ENCODE measurements at regions not wholly inside any gene's neighbourhood (a gene's known extent, or its start where the extent isn't known, plus 50 kb on each side); places are given as distances from the start of the nearest gene placed in this dataset.

DNA sequence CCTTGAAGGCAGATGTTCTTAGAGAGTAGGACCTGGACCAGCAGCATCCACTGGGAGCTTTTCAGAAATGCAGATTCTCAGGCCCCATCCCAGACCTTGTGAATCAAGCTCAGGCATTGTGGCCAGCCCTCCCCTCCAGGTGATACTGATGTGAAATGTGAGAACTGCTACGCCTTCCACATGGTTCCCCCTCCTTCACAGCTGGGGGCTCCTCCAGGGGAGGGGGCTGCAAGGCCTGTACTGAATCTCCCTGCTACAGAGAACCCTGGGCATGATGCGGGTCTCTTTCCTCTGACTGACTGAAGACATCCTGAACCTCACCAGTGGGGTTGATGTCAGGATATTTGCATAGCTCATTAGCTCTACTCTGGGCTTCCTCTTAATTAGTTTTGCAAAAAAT lies 141.8 kb upstream of the CSF3R start:
- WGBS, 2 experiments (ENCODE audit: extremely low coverage in 2 of 2, insufficient read length in 1 of 2) = no CpG with 5 or more reads among the region's 2 CpGs

More for the DNA sequence above, 141.8 kb upstream of the CSF3R start:
- peaks cover 2% of the 10 kb centered on the region; the same call in 1 of the 2 replicates for H3K27me3 ChIP-seq (ENCODE audit: control insufficient read depth, insufficient read depth, low read length)
- H3K4me3 ChIP-seq (ENCODE audit: insufficient read depth, low read depth, low read length) = no peak overlapping the region
- DNase-seq (no peak), ATAC-seq (ENCODE audit: low read depth) (no peak)
- no peaks in the 10 kb centered on the region for H3K36me3 ChIP-seq (ENCODE audit: control insufficient read depth, insufficient read depth, low read length)
- H2BK120ac ChIP-seq (ENCODE audit: low read depth, low read length) = no peak overlapping the region
- no peak overlapping the region for H4K91ac ChIP-seq (ENCODE audit: insufficient read depth, low read depth, low read length)
- H3K18ac ChIP-seq (ENCODE audit: low read depth, low read length) = no peak overlapping the region
- dilution Hi-C loops (cut with HindIII; ENCODE audit: low sequenced_read_pairs, unreplicated experiment) (no loop called here), in situ Hi-C loops (cut with MboI; ENCODE audit: low sequenced_read_pairs) (no loop called here), intact Hi-C loops (cut with micrococcal nuclease) (no loop called here)
- H3K9me3 ChIP-seq (ENCODE audit: control insufficient read depth, insufficient read depth, low read length) = no peaks in the 10 kb centered on the region
- TF ChIP-seq BHLHE40 (IDR thresholded peaks at IDR 0.05; ENCODE audit: low read depth, low read length) (no peak), CEBPB (IDR thresholded peaks at IDR 0.05; ENCODE audit: low read depth, low read length) (no peak), MAZ (IDR thresholded peaks at IDR 0.05; ENCODE audit: borderline replicate concordance, low read depth, low read length) (no peak), SMC3 (IDR thresholded peaks at IDR 0.05; ENCODE audit: low read depth, low read length) (no peak), NFE2L2 (IDR thresholded peaks at IDR 0.05; ENCODE audit: low read depth, low read length) (no peak), POLR2A (IDR thresholded peaks at IDR 0.05; ENCODE audit: low read depth, low read length) (no peak), MXI1 (IDR thresholded peaks at IDR 0.05; ENCODE audit: borderline replicate concordance, low read depth, low read length) (no peak), CTCF (conservative IDR thresholded peaks at IDR 0.05; ENCODE audit: low read depth, low read length) (no peak), RAD21 (IDR thresholded peaks at IDR 0.05; ENCODE audit: low read length) (no peak), FOS (IDR thresholded peaks at IDR 0.05; ENCODE audit: low read depth, low read length) (no peak), RFX5 (IDR thresholded peaks at IDR 0.05; ENCODE audit: low read depth, low read length) (no peak), MAFK (IDR thresholded peaks at IDR 0.05; ENCODE audit: low read depth, low read length) (no peak), RCOR1 (IDR thresholded peaks at IDR 0.05; ENCODE audit: insufficient replicate concordance, low read length) (no peak), CHD1 (IDR thresholded peaks at IDR 0.05; ENCODE audit: low read depth, low read length) (no peak)
- TF ChIP-seq, protein P1, sequence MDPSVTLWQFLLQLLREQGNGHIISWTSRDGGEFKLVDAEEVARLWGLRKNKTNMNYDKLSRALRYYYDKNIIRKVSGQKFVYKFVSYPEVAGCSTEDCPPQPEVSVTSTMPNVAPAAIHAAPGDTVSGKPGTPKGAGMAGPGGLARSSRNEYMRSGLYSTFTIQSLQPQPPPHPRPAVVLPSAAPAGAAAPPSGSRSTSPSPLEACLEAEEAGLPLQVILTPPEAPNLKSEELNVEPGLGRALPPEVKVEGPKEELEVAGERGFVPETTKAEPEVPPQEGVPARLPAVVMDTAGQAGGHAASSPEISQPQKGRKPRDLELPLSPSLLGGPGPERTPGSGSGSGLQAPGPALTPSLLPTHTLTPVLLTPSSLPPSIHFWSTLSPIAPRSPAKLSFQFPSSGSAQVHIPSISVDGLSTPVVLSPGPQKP (IDR thresholded peaks at IDR 0.05; ENCODE audit: borderline replicate concordance, low read depth, low read length) = no peak
- TF ChIP-seq, protein P2, sequence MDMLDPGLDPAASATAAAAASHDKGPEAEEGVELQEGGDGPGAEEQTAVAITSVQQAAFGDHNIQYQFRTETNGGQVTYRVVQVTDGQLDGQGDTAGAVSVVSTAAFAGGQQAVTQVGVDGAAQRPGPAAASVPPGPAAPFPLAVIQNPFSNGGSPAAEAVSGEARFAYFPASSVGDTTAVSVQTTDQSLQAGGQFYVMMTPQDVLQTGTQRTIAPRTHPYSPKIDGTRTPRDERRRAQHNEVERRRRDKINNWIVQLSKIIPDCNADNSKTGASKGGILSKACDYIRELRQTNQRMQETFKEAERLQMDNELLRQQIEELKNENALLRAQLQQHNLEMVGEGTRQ (IDR thresholded peaks at IDR 0.05; ENCODE audit: low read depth, low read length) = no peak
- H3K56ac ChIP-seq (ENCODE audit: extremely low read depth, insufficient read depth, low read length) = no peak overlapping the region
- no peak overlapping the region for H2BK5ac ChIP-seq (ENCODE audit: low read depth, low read length, poor library complexity, severe bottlenecking)
- no peak overlapping the region for H4K8ac ChIP-seq (ENCODE audit: low read depth in 2 of 2, low read length in 2 of 2)
- ChIA-PET POLR2A (ENCODE audit: unreplicated experiment) (no interaction called here), CTCF (no interaction called here)
- no peaks in the 10 kb centered on the region for H3K4me1 ChIP-seq (ENCODE audit: control insufficient read depth, insufficient read depth, low read length)
- BruUV-seq (replicated peaks) = no TSS peak
- H3K23ac ChIP-seq (ENCODE audit: low read depth, low read length) = no peak overlapping the region
- H2AK5ac ChIP-seq (ENCODE audit: low read depth, low read length) = no peak overlapping the region
- H3K9ac ChIP-seq (ENCODE audit: low read depth, low read length) = no peak overlapping the region
- H3K9me1 ChIP-seq (ENCODE audit: insufficient read depth, low read length) = no peaks in the 10 kb centered on the region
- H4K20me1 ChIP-seq (ENCODE audit: insufficient read depth, low read length) = no peaks in the 10 kb centered on the region
- H2AFZ ChIP-seq (replicated peaks; ENCODE audit: low read length, poor library complexity) = no peak overlapping the region
- no peak overlapping the region for H3K4ac ChIP-seq (ENCODE audit: low read depth, low read length)
- H2AK9ac ChIP-seq (replicated peaks; ENCODE audit: low read depth, low read length, poor library complexity) = no peak overlapping the region
- H3K4me2 ChIP-seq (ENCODE audit: low read depth, low read length) = no peak overlapping the region
- no peak overlapping the region for H3K14ac ChIP-seq (replicated peaks; ENCODE audit: low read depth, low read length)
- no peak overlapping the region for H2BK15ac ChIP-seq (ENCODE audit: low read depth, low read length)
- no peak overlapping the region for H2BK20ac ChIP-seq (ENCODE audit: low read depth, low read length)
- no peaks in the 10 kb centered on the region for H3K79me1 ChIP-seq (ENCODE audit: low read depth in 1 of 2, low read length in 2 of 2)
- H3K27ac ChIP-seq (ENCODE audit: insufficient read depth, low read length) = no peak overlapping the region
- no peak overlapping the region for H4K5ac ChIP-seq (ENCODE audit: low read depth, low read length)

All from IMR-90 (cell line).